ENCODE measurements at regions not wholly inside any gene's neighbourhood (a gene's known extent, or its start where the extent isn't known, plus 50 kb on each side); places are given as distances from the start of the nearest gene placed in this dataset.

DNA sequence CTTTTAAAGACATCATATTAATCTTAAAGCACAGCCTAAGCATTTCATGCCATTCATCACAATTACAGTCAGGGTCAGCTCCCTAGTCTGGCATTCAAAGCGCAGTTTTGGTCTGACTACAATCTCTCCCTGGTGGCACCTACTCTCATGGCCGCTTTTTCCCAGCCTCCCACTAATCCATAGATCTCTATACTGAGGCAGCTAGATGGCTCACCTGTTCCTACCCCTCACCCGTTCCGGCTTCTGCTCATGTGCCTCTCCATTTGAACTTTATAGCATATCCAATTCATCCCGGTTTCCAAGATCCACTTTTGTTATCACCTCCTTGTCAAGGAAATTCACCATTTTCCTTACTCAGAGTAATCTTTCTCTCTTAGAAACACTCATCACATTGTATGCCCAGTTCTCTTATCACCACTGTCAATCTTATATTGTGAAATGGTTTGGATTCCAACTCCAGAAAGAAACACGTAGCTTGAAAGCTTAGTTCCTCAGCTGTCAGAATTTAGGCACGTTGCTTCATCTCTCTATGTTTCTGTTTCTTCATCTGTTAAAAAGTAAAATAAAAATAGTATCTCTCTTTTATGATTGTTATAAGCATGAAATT, 220.0 kb upstream of the UBE2E2 start:
- ChIA-PET POLR2A (ENCODE audit: unreplicated experiment) (no interaction called here), CTCF (no interaction called here)
- Histone ChIP-seq H3K9ac (ENCODE audit: low read length) (no peak overlapping the region), H3K4me1 (ENCODE audit: insufficient read depth, low read length) (no peaks in the 10 kb centered on the region), H3K27me3 (ENCODE audit: low read length) (no peaks in the 10 kb centered on the region), H3K9me3 (ENCODE audit: low read length) (no peaks in the 10 kb centered on the region), H3K9me2 (replicated peaks; ENCODE audit: low read length) (no peaks in the 10 kb centered on the region), H3K4me2 (ENCODE audit: low read length) (no peak overlapping the region), H4K20me1 (ENCODE audit: low read length) (no peaks in the 10 kb centered on the region), H3F3A (ENCODE audit: low read length, unreplicated experiment) (no peaks in the 10 kb centered on the region), H3K4me3 (ENCODE audit: low read length) (no peak overlapping the region), H3K27ac (ENCODE audit: low read length) (no peak overlapping the region), H3K79me2 (ENCODE audit: low read length) (no peaks in the 10 kb centered on the region), H2AFZ (ENCODE audit: low read length) (no peak overlapping the region), H3K36me3 (ENCODE audit: low read depth, low read length) (no peaks in the 10 kb centered on the region)
- BruUV-seq (replicated peaks) = no TSS peak
- intact Hi-C loops (cut with micrococcal nuclease) = no loop called here
- peak; percentile 35 for DNase-seq
- TF ChIP-seq EZH2phosphoT487 (IDR thresholded peaks at IDR 0.05; ENCODE audit: borderline replicate concordance, low read length) (no peak), EZH2 (IDR thresholded peaks at IDR 0.05; ENCODE audit: low read length, unreplicated experiment) (no peak), CTCF (conservative IDR thresholded peaks at IDR 0.05; ENCODE audit: low read depth, low read length) (no peak)
- ATAC-seq = no peak

GRCh38 chr3:22986958-22987357, 216.2 kb upstream of the UBE2E2 start:
- H3K9me2 ChIP-seq (replicated peaks; ENCODE audit: low read length) = no peaks in the 10 kb centered on the region
- no peaks in the 10 kb centered on the region for H3K36me3 ChIP-seq (ENCODE audit: low read depth, low read length)
- TF ChIP-seq CTCF (conservative IDR thresholded peaks at IDR 0.05; ENCODE audit: low read depth, low read length) = no peak
- TF ChIP-seq EZH2 (IDR thresholded peaks at IDR 0.05; ENCODE audit: low read length, unreplicated experiment) = no peak
- TF ChIP-seq EZH2phosphoT487 (IDR thresholded peaks at IDR 0.05; ENCODE audit: borderline replicate concordance, low read length) = no peak
- no peak overlapping the region for H3K9ac ChIP-seq (ENCODE audit: low read length)
- no peak overlapping the region for H2AFZ ChIP-seq (ENCODE audit: low read length)
- no peaks in the 10 kb centered on the region for H4K20me1 ChIP-seq (ENCODE audit: low read length)
- no peak overlapping the region for H3K4me2 ChIP-seq (ENCODE audit: low read length)
- no peak for DNase-seq
- intact Hi-C loops (cut with micrococcal nuclease) = no loop called here
- H3K4me1 ChIP-seq (ENCODE audit: insufficient read depth, low read length) = no peaks in the 10 kb centered on the region
- no peak overlapping the region for H3K4me3 ChIP-seq (ENCODE audit: low read length)
- no peaks in the 10 kb centered on the region for H3K27me3 ChIP-seq (ENCODE audit: low read length)
- no peak for ATAC-seq
- H3F3A ChIP-seq (ENCODE audit: low read length, unreplicated experiment) = no peaks in the 10 kb centered on the region
- ChIA-PET POLR2A (ENCODE audit: unreplicated experiment) (no interaction called here), CTCF (no interaction called here)
- no peaks in the 10 kb centered on the region for H3K79me2 ChIP-seq (ENCODE audit: low read length)
- no peak overlapping the region for H3K27ac ChIP-seq (ENCODE audit: low read length)
- BruUV-seq (replicated peaks) = no TSS peak
- H3K9me3 ChIP-seq (ENCODE audit: low read length) = no peaks in the 10 kb centered on the region

- TF ChIP-seq EZH2phosphoT487 (IDR thresholded peaks at IDR 0.05; ENCODE audit: borderline replicate concordance, low read length) = no peak
- no peak for TF ChIP-seq CTCF (conservative IDR thresholded peaks at IDR 0.05; ENCODE audit: low read depth, low read length)
- no peak for TF ChIP-seq EZH2 (IDR thresholded peaks at IDR 0.05; ENCODE audit: low read length, unreplicated experiment)
- H3F3A ChIP-seq (ENCODE audit: low read length, unreplicated experiment) = no peaks in the 10 kb centered on the region
- H3K9me2 ChIP-seq (replicated peaks; ENCODE audit: low read length) = no peaks in the 10 kb centered on the region
- no peak overlapping the region for H3K4me2 ChIP-seq (ENCODE audit: low read length)
- no peaks in the 10 kb centered on the region for H3K27me3 ChIP-seq (ENCODE audit: low read length)
- ChIA-PET POLR2A (ENCODE audit: unreplicated experiment) (no interaction called here), CTCF (no interaction called here)
- ATAC-seq = no peak
- H3K9ac ChIP-seq (ENCODE audit: low read length) = no peak overlapping the region
- no TSS peak for BruUV-seq (replicated peaks)
- no peak overlapping the region for H3K4me3 ChIP-seq (ENCODE audit: low read length)
- no peaks in the 10 kb centered on the region for H4K20me1 ChIP-seq (ENCODE audit: low read length)
- no peak for DNase-seq
- no peaks in the 10 kb centered on the region for H3K4me1 ChIP-seq (ENCODE audit: insufficient read depth, low read length)
- no peaks in the 10 kb centered on the region for H3K36me3 ChIP-seq (ENCODE audit: low read depth, low read length)
- no peak overlapping the region for H2AFZ ChIP-seq (ENCODE audit: low read length)
- intact Hi-C loops (cut with micrococcal nuclease) = no loop called here
- no peaks in the 10 kb centered on the region for H3K79me2 ChIP-seq (ENCODE audit: low read length)
- H3K27ac ChIP-seq (ENCODE audit: low read length) = no peak overlapping the region
- no peaks in the 10 kb centered on the region for H3K9me3 ChIP-seq (ENCODE audit: low read length)
Observed at GRCh38 chr3:22988566-22988965, 214.6 kb upstream of the UBE2E2 start.
